ENCODE measurements at regions not wholly inside any gene's neighbourhood (a gene's known extent, or its start where the extent isn't known, plus 50 kb on each side); places are given as distances from the start of the nearest gene placed in this dataset.

GRCh38 chr1:67919274-67920072 is 86.2 kb upstream of the GNG12 start:
- Histone ChIP-seq H3K4me2 (ENCODE audit: control insufficient read depth, insufficient read depth) (no peak overlapping the region), H3K9ac (ENCODE audit: control insufficient read depth, insufficient read depth, low read length) (no peak overlapping the region), H2AFZ (ENCODE audit: control insufficient read depth, low read depth, low read length) (no peak overlapping the region), H3K9me3 (replicated peaks; ENCODE audit: control insufficient read depth, insufficient read depth, low read length) (no peaks in the 10 kb centered on the region), H3K4me3 (no peak overlapping the region), H3K4me1 (ENCODE audit: control insufficient read depth, insufficient read depth, low read length) (no peaks in the 10 kb centered on the region), H3K27me3 (replicated peaks in 1 of 2; ENCODE audit: control insufficient read depth in 2 of 2, insufficient read depth in 2 of 2, low read length in 1 of 2) (no peaks in the 10 kb centered on the region), H4K20me1 (ENCODE audit: control insufficient read depth, insufficient read depth) (no peaks in the 10 kb centered on the region), H3K79me2 (ENCODE audit: control insufficient read depth, insufficient read depth, low read length) (no peaks in the 10 kb centered on the region), H3K36me3 (ENCODE audit: control insufficient read depth in 2 of 2, insufficient read depth in 2 of 2, low read length in 1 of 2) (no peaks in the 10 kb centered on the region), H3K27ac (ENCODE audit: control insufficient read depth, insufficient read depth) (no peak overlapping the region)
- TF ChIP-seq EED (IDR thresholded peaks at IDR 0.05; ENCODE audit: low read depth) (no peak), ZNF592 (IDR thresholded peaks at IDR 0.05) (no peak)
- RAD21 ChIA-PET (ENCODE audit: unreplicated experiment): no interaction called here
- intact Hi-C loops (cut with micrococcal nuclease; ENCODE audit: unreplicated experiment) (loop anchor here (10.0 kb wide), 1 partner anchor 65 kb away; no protein-coding TSS in a partner anchor), in situ Hi-C loops (cut with MboI) (no loop called here)
- FAIRE-seq (no peak), ATAC-seq (no peak), DNase-seq (ENCODE audit: low read depth, low spot score) (no peak)
- CTCF ChIA-PET: interaction anchor here (1.1 to 1.4 kb wide), 2 partner anchors 15 to 23 kb away, joined by 3 read pairs; no protein-coding TSS in a partner anchor
- POLR2A ChIA-PET: no interaction called here
- no TSS peak for BruUV-seq (replicated peaks)
- SMC1A ChIA-PET (ENCODE audit: uncharacterized antibody, unreplicated experiment): interaction anchor here (1.0 kb wide), 1 partner anchor 22 kb away, joined by 3 read pairs; no protein-coding TSS in a partner anchor
- WGBS (ENCODE audit: insufficient coverage, insufficient replicate concordance, low lambda C conversion rate, missing lambda C conversion rate): 38% methylated on average over 10 of the region's 10 CpGs
